ENCODE measurements at regions not wholly inside any gene's neighbourhood (a gene's known extent, or its start where the extent isn't known, plus 50 kb on each side); places are given as distances from the start of the nearest gene placed in this dataset.

DNA sequence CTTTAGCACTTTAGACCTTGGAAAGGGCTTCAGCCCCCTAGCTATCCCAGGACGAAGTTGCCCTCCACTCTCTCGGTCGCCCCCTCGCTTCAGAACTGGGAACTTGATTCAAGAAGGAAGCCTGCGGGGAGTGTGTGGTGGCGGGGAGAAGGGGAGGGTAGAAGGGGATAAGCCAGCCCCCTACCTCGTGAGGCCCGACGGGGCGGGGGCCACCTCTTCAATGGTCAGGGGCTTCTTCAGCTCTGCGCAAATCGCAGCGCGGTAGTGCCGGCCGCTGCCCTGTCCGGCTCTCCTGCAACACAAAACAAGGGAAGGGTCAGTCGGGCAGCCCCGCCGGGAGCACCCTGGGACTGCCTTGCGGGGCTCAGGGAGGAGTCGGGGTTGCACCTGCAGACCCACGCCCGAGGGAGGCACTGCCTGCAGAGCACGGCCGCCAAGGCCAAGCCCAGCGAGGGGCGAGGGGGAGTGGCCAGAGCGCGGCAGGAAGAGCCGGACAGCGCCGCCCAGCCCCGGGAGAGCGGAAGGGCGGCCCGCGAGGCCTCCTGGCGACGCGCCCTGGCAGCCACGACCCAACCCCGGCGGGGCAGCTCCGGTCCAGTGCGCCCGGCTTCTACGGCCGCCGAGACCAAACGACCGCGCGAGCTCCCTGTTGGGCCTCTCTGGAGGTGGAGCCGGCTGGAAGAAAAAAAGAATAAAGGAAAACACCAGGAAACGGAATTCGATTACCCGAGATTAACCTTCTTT, 56.2 kb upstream of the RASAL2 start (continued):
- TF ChIP-seq KDM1A (IDR thresholded peaks at IDR 0.05; ENCODE audit: borderline replicate concordance, low read length) = peak; percentile 42; the same call in 1 of the 2 replicates
- no peak for TF ChIP-seq SRF (IDR thresholded peaks at IDR 0.05; ENCODE audit: low read depth, low read length)
- TF ChIP-seq YY1 (IDR thresholded peaks at IDR 0.05; ENCODE audit: low read depth, low read length) = peak; percentile 48; the same call in 1 of the 2 replicates
- TF ChIP-seq CBX5 (IDR thresholded peaks at IDR 0.05; ENCODE audit: low read depth, low read length) = no peak
- 0 out of 2 replicates have a peak, but pooled peaks have one; percentile 75 for TF ChIP-seq RBBP5 (IDR thresholded peaks at IDR 0.05; ENCODE audit: borderline replicate concordance, low read depth, low read length)
- TF ChIP-seq MAFK (IDR thresholded peaks at IDR 0.05; ENCODE audit: low read depth, low read length) = no peak
- 0 out of 2 replicates have a peak, but pooled peaks have one; percentile 40 for TF ChIP-seq MAX (IDR thresholded peaks at IDR 0.05)
- TF ChIP-seq, protein P1, sequence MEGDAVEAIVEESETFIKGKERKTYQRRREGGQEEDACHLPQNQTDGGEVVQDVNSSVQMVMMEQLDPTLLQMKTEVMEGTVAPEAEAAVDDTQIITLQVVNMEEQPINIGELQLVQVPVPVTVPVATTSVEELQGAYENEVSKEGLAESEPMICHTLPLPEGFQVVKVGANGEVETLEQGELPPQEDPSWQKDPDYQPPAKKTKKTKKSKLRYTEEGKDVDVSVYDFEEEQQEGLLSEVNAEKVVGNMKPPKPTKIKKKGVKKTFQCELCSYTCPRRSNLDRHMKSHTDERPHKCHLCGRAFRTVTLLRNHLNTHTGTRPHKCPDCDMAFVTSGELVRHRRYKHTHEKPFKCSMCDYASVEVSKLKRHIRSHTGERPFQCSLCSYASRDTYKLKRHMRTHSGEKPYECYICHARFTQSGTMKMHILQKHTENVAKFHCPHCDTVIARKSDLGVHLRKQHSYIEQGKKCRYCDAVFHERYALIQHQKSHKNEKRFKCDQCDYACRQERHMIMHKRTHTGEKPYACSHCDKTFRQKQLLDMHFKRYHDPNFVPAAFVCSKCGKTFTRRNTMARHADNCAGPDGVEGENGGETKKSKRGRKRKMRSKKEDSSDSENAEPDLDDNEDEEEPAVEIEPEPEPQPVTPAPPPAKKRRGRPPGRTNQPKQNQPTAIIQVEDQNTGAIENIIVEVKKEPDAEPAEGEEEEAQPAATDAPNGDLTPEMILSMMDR (IDR thresholded peaks at IDR 0.05; ENCODE audit: control extremely low read depth in 1 of 3, insufficient read depth in 1 of 3, low read depth in 1 of 3, low read length in 3 of 3) = peak; percentile 57 to 84 (median 59)
- TF ChIP-seq TCF12 (IDR thresholded peaks at IDR 0.05; ENCODE audit: low read depth, low read length) = 0 out of 2 replicates have a peak, but pooled peaks have one; percentile 31
- peak; percentile 62; the same call in 1 of the 2 replicates for TF ChIP-seq TBP (IDR thresholded peaks at IDR 0.05; ENCODE audit: low read depth, low read length)
- TF ChIP-seq SP4 (IDR thresholded peaks at IDR 0.05; ENCODE audit: low read length) = no peak
- TF ChIP-seq SUZ12 (IDR thresholded peaks at IDR 0.05; ENCODE audit: low read length) = no peak
- peak; percentile 53; the same call in 1 of the 2 replicates for TF ChIP-seq TAF1 (IDR thresholded peaks at IDR 0.05; ENCODE audit: low read depth, low read length)
- no peak for TF ChIP-seq EGR1 (IDR thresholded peaks at IDR 0.05; ENCODE audit: borderline replicate concordance, low read depth, low read length)
- TF ChIP-seq CTBP2 (IDR thresholded peaks at IDR 0.05; ENCODE audit: borderline replicate concordance, insufficient read depth, insufficient read length, low read length) = no peak
- TF ChIP-seq SIN3A (conservative IDR thresholded peaks at IDR 0.05 in 1 of 2, IDR thresholded peaks at IDR 0.05 in 1 of 2; ENCODE audit: low read depth in 1 of 2, low read length in 2 of 2) = no peak
- no peak for TF ChIP-seq CEBPB (IDR thresholded peaks at IDR 0.05; ENCODE audit: low read depth, low read length)
